Osteocyte (in vitro differentiated cells): ENCODE measurements at regions not wholly inside any gene's neighbourhood (a gene's known extent, or its start where the extent isn't known, plus 50 kb on each side); places are given as distances from the start of the nearest gene placed in this dataset.
A peak's percentile ranks its signal among the peaks of the same experiment; 100 is the strongest.

ENCODE experiments used
- DNase-seq: peaks from one replicate; pipeline ENCODE4 v3.0.0; 2021; ENCODE audit warnings: mixed read lengths; ENCODE audit not compliant: unreplicated experiment; ENCODE audit errors: extremely low spot score
- H3K27ac Mint-ChIP-seq: one replicate; pipeline ENCODE4 v1.8.0; 2021; ENCODE audit warnings: mild to moderate bottlenecking, mixed read lengths; ENCODE audit not compliant: unreplicated experiment
- H3K27me3 Mint-ChIP-seq: one replicate; pipeline ENCODE4 v1.8.0; 2021; ENCODE audit warnings: mixed read lengths; ENCODE audit not compliant: unreplicated experiment
- H3K36me3 Mint-ChIP-seq: one replicate; pipeline ENCODE4 v1.8.0; 2021; ENCODE audit warnings: mixed read lengths; ENCODE audit not compliant: unreplicated experiment
- H3K4me1 Mint-ChIP-seq: one replicate; pipeline ENCODE4 v1.8.0; 2021; ENCODE audit warnings: mixed read lengths; ENCODE audit not compliant: unreplicated experiment
- H3K4me3 Mint-ChIP-seq: one replicate; pipeline ENCODE4 v1.8.0; 2021; ENCODE audit warnings: mild to moderate bottlenecking, moderate library complexity, mixed read lengths; ENCODE audit not compliant: unreplicated experiment
- H3K9me3 Mint-ChIP-seq: one replicate; pipeline ENCODE4 v1.8.0; 2021; ENCODE audit warnings: mixed read lengths; ENCODE audit not compliant: unreplicated experiment
- TF ChIP-seq, protein P1 (sequence below): fragments of 200-600 bp; sonication (generic); IDR thresholded peaks from 2 replicates; pipeline ENCODE4 v1.5.0; 2021; ENCODE audit warnings: antibody characterized with exemption, mild to moderate bottlenecking, moderate library complexity

DNA sequence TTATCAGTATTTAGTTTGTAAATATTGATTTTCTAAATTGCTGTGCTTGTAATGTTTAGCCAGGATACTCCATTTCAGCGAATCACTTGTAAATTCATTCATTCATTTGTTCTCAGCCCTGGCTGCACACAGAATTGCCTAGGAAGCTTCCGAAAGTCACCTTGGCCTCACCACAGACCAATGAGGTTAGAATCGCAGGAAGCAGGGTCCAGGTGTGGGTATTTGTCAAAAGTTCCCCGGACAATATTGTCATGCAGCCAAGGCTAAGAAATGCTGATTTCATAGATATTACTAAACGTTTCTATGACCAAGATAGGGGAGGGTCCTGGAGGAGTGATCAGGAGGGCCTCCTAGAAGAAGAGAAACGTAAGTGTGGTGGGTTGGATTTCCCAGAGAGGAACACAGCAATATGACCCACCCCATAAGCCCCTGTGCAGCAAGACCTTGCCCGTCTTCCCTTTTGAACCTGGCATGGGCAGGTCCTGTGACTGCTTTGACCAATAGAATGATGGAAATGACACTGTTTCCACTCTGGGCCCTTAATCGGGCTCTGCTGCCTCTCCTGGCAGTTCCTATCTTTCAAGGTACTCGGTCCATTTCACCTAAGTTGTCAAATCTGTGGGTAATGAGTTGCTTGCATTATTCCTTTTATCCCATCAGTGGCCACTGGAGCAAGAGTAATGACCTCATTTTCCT, 238.7 kb downstream of the FOXL1 start:
- Mint-ChIP-seq H3K4me3 (no peak overlapping the region), H3K27me3 (no peaks in the 10 kb centered on the region), H3K4me1 (no peaks in the 10 kb centered on the region), H3K36me3 (no peaks in the 10 kb centered on the region), H3K9me3 (no peaks in the 10 kb centered on the region), H3K27ac (no peak overlapping the region)
- no peak for DNase-seq
- TF ChIP-seq, protein P1, sequence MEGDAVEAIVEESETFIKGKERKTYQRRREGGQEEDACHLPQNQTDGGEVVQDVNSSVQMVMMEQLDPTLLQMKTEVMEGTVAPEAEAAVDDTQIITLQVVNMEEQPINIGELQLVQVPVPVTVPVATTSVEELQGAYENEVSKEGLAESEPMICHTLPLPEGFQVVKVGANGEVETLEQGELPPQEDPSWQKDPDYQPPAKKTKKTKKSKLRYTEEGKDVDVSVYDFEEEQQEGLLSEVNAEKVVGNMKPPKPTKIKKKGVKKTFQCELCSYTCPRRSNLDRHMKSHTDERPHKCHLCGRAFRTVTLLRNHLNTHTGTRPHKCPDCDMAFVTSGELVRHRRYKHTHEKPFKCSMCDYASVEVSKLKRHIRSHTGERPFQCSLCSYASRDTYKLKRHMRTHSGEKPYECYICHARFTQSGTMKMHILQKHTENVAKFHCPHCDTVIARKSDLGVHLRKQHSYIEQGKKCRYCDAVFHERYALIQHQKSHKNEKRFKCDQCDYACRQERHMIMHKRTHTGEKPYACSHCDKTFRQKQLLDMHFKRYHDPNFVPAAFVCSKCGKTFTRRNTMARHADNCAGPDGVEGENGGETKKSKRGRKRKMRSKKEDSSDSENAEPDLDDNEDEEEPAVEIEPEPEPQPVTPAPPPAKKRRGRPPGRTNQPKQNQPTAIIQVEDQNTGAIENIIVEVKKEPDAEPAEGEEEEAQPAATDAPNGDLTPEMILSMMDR, result no peak

DNA sequence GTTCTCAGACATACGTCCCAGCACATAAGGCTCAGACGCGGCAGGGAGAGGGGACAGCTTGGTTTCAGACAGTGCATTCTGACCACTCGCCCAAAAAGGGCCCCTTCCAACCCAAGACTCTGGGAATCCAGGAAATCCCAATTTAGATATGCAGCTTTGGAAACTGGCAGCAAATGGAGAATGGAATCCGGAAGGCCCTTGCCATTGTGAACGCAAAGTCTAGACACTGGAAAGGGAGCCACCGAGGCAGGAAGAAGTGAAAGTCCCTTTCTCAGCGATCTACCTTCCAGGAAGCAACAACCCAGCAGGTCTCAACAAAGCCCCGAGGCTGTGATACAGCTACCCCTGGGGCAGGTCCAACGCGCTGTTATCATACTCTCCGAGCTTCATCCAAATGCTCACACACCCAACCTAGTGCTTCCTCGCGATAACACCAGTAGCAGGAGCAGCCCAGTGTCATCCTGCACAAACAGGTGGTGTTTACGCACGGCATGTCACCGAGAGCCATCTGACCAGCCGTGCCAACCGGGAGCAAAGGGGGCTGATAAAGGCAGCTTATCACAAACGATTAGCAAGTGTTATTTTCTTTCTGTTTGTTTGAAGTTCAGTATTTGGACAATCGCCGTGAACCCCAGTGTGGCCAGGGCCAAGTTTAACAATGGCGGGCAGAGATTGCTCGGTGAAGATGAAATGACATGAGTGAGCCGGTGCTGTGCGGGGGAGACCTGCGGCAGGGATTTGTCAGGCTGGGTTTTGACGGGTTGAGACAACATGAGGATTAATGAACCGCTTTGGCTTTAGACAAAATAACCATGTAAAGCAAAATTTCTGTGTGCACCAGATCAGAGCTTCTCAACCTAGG, 240.6 kb downstream of the FOXL1 start:
- no peaks in the 10 kb centered on the region for H3K36me3 Mint-ChIP-seq
- no peaks in the 10 kb centered on the region for H3K9me3 Mint-ChIP-seq
- TF ChIP-seq, protein P1, result no peak
- no peaks in the 10 kb centered on the region for H3K27me3 Mint-ChIP-seq
- no peak overlapping the region for H3K27ac Mint-ChIP-seq
- H3K4me3 Mint-ChIP-seq, result no peak overlapping the region
- H3K4me1 Mint-ChIP-seq, result peaks cover 13% of the 10 kb centered on the region
- DNase-seq, result no peak

DNA sequence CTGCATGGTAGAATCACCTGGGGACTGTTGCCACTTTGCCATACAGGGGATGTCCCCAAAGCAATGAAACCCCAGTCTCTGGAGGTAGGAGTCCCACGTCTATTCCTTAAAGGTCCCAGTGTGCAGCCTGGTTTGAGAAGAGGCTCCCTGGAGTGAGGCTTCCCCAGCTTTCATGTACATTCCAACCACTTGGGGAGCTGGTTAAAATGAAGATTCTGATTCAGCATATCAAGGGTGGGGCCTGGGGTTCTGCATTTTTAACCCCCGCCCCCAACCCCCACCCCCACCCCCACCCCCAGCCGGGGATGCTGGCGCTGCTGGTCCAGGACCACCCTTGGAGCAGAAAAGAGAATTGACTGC, 241.2 kb downstream of the FOXL1 start:
- no peaks in the 10 kb centered on the region for H3K27me3 Mint-ChIP-seq
- no peak for DNase-seq
- no peaks in the 10 kb centered on the region for H3K9me3 Mint-ChIP-seq

DNA sequence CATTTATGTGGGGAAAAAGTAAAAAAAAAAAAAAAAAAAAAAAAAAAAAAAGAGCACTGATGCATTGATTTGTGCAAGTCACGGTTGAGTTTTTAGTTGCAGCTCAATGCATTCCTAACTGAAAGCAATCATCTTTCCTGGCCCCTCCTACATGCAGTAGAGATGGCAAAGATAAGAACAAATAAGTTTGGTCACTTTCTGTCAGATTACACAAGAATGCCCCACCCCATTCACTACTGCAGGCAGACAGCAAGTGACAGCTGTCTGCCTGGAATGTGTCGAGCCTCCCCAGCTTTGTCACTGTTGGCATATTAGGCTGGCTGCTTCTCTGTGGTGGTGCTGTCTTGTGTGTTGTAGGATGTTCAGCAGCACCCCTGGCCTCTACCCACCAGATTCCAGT, 243.5 kb downstream of the FOXL1 start:
- Mint-ChIP-seq H3K36me3 (no peaks in the 10 kb centered on the region), H3K27ac (no peak overlapping the region)

More for the DNA sequence above, 241.2 kb downstream of the FOXL1 start:
- Mint-ChIP-seq H3K36me3 (no peaks in the 10 kb centered on the region), H3K4me1 (peaks cover 19% of the 10 kb centered on the region), H3K4me3 (no peak overlapping the region), H3K27ac (no peak overlapping the region)
- TF ChIP-seq, protein P1, result peak; percentile 29

More for the DNA sequence above, 243.5 kb downstream of the FOXL1 start:
- TF ChIP-seq, protein P1, result no peak
- Mint-ChIP-seq H3K27me3 (no peaks in the 10 kb centered on the region), H3K4me1 (peaks cover 32% of the 10 kb centered on the region), H3K9me3 (no peaks in the 10 kb centered on the region), H3K4me3 (no peak overlapping the region)
- no peak for DNase-seq
